ENCODE measurements at regions not wholly inside any gene's neighbourhood (a gene's known extent, or its start where the extent isn't known, plus 50 kb on each side); places are given as distances from the start of the nearest gene placed in this dataset.

- no peaks in the 10 kb centered on the region for H4K20me1 ChIP-seq (ENCODE audit: control insufficient read depth, insufficient read depth)
- TF ChIP-seq NFXL1 (IDR thresholded peaks at IDR 0.05; ENCODE audit: borderline replicate concordance) (no peak), TBL1XR1 (IDR thresholded peaks at IDR 0.05; ENCODE audit: low read depth, low read length) (no peak), ESRRA (IDR thresholded peaks at IDR 0.05; ENCODE audit: low read length) (no peak), CHD2 (IDR thresholded peaks at IDR 0.05; ENCODE audit: borderline replicate concordance, low read depth, low read length) (no peak), CHD4 (IDR thresholded peaks at IDR 0.05) (no peak), MXI1 (IDR thresholded peaks at IDR 0.05; ENCODE audit: low read depth, low read length) (no peak), MYB (IDR thresholded peaks at IDR 0.05; ENCODE audit: borderline replicate concordance, low read depth, low read length) (no peak), CBX3 (IDR thresholded peaks at IDR 0.05; ENCODE audit: borderline replicate concordance, low read depth) (no peak), SRF (IDR thresholded peaks at IDR 0.05; ENCODE audit: low read depth in 2 of 2, low read length in 2 of 2) (no peak), EZH2 (IDR thresholded peaks at IDR 0.05; ENCODE audit: borderline replicate concordance, control insufficient read depth, low read depth, low read length) (no peak)
- TF ChIP-seq, protein P1, sequence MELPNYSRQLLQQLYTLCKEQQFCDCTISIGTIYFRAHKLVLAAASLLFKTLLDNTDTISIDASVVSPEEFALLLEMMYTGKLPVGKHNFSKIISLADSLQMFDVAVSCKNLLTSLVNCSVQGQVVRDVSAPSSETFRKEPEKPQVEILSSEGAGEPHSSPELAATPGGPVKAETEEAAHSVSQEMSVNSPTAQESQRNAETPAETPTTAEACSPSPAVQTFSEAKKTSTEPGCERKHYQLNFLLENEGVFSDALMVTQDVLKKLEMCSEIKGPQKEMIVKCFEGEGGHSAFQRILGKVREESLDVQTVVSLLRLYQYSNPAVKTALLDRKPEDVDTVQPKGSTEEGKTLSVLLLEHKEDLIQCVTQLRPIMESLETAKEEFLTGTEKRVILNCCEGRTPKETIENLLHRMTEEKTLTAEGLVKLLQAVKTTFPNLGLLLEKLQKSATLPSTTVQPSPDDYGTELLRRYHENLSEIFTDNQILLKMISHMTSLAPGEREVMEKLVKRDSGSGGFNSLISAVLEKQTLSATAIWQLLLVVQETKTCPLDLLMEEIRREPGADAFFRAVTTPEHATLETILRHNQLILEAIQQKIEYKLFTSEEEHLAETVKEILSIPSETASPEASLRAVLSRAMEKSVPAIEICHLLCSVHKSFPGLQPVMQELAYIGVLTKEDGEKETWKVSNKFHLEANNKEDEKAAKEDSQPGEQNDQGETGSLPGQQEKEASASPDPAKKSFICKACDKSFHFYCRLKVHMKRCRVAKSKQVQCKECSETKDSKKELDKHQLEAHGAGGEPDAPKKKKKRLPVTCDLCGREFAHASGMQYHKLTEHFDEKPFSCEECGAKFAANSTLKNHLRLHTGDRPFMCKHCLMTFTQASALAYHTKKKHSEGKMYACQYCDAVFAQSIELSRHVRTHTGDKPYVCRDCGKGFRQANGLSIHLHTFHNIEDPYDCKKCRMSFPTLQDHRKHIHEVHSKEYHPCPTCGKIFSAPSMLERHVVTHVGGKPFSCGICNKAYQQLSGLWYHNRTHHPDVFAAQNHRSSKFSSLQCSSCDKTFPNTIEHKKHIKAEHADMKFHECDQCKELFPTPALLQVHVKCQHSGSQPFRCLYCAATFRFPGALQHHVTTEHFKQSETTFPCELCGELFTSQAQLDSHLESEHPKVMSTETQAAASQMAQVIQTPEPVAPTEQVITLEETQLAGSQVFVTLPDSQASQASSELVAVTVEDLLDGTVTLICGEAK (IDR thresholded peaks at IDR 0.05; ENCODE audit: borderline replicate concordance): no peak
- H3K27me3 ChIP-seq (replicated peaks in 1 of 2; ENCODE audit: control insufficient read depth in 2 of 2, insufficient read depth in 2 of 2, low read length in 1 of 2): no peaks in the 10 kb centered on the region
- no peak overlapping the region for H3K9ac ChIP-seq (ENCODE audit: control insufficient read depth, insufficient read depth, low read length)
- 8% methylated on average over 4 of the region's 4 CpGs for WGBS (ENCODE audit: insufficient coverage, insufficient replicate concordance, low lambda C conversion rate, missing lambda C conversion rate)
- SMC1A ChIA-PET (ENCODE audit: uncharacterized antibody, unreplicated experiment): no interaction called here
- FAIRE-seq (no peak), DNase-seq (ENCODE audit: low read depth, low spot score) (no peak), ATAC-seq (no peak)
- POLR2A ChIA-PET: no interaction called here
- no TSS peak for BruUV-seq (replicated peaks)
- H3K4me1 ChIP-seq (ENCODE audit: control insufficient read depth, insufficient read depth, low read length): no peaks in the 10 kb centered on the region
- H3K4me2 ChIP-seq (ENCODE audit: control insufficient read depth, insufficient read depth): no peak overlapping the region
- no peak overlapping the region for H3K27ac ChIP-seq (ENCODE audit: control insufficient read depth, insufficient read depth)
- no peaks in the 10 kb centered on the region for H3K9me3 ChIP-seq (replicated peaks; ENCODE audit: control insufficient read depth, insufficient read depth, low read length)
- in situ Hi-C loops (cut with MboI) (no loop called here), intact Hi-C loops (cut with micrococcal nuclease; ENCODE audit: unreplicated experiment) (no loop called here)
- no peaks in the 10 kb centered on the region for H3K36me3 ChIP-seq (ENCODE audit: control insufficient read depth in 2 of 2, insufficient read depth in 2 of 2, low read length in 1 of 2)
- H3K79me2 ChIP-seq (ENCODE audit: control insufficient read depth, insufficient read depth, low read length): no peaks in the 10 kb centered on the region
- H3K4me3 ChIP-seq: no peak overlapping the region
- CTCF ChIA-PET: no interaction called here
- H2AFZ ChIP-seq (ENCODE audit: control insufficient read depth, low read depth, low read length): no peak overlapping the region
- RAD21 ChIA-PET (ENCODE audit: unreplicated experiment): no interaction called here
Measured at GRCh38 chr12:90790747-90791146, 164.2 kb downstream of the CCER1 start.

All from GM12878 (cell line).